GM12864 (cell line): ENCODE measurements at regions not wholly inside any gene's neighbourhood (a gene's known extent, or its start where the extent isn't known, plus 50 kb on each side); places are given as distances from the start of the nearest gene placed in this dataset.

Source experiments
- DNase-seq: peaks from one replicate; pipeline ENCODE4 v3.0.0-alpha.2; 2011; ENCODE audit warnings: low read depth
- H3K4me3 ChIP-seq: 2 replicates; pipeline ENCODE4 v1.5.1; 2011; ENCODE audit warnings: mild to moderate bottlenecking, low read depth, low read length, control low read depth
- TF ChIP-seq, protein P1 (sequence below): IDR thresholded peaks from 2 replicates; pipeline ENCODE4 v1.5.1; 2011; ENCODE audit warnings: low read depth, mild to moderate bottlenecking, moderate library complexity, low read length, control low read depth, inconsistent platforms; ENCODE audit errors: missing control alignments

DNA sequence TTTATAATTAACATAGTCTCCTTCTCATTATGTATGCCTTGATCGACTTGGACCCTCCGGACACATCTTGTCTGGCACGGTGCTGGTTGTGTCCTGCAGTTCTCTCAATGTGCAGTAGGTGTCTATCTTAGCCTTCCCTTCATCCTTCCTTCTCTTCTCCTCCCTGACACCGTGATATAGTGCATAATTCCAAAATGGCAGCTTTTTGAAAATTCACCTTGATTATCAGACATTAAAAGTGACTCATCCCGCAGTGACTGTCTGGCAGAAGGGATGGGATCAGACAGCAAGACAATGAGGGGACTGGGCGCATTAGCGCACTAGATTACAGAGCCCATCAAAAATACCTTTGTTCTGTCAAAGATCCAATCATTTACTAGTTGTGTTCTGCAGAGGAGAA is 70.0 kb upstream of the PMFBP1 start:
- TF ChIP-seq, protein P1, sequence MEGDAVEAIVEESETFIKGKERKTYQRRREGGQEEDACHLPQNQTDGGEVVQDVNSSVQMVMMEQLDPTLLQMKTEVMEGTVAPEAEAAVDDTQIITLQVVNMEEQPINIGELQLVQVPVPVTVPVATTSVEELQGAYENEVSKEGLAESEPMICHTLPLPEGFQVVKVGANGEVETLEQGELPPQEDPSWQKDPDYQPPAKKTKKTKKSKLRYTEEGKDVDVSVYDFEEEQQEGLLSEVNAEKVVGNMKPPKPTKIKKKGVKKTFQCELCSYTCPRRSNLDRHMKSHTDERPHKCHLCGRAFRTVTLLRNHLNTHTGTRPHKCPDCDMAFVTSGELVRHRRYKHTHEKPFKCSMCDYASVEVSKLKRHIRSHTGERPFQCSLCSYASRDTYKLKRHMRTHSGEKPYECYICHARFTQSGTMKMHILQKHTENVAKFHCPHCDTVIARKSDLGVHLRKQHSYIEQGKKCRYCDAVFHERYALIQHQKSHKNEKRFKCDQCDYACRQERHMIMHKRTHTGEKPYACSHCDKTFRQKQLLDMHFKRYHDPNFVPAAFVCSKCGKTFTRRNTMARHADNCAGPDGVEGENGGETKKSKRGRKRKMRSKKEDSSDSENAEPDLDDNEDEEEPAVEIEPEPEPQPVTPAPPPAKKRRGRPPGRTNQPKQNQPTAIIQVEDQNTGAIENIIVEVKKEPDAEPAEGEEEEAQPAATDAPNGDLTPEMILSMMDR = peak; percentile 68
- no peak for DNase-seq
- no peak overlapping the region for H3K4me3 ChIP-seq

DNA sequence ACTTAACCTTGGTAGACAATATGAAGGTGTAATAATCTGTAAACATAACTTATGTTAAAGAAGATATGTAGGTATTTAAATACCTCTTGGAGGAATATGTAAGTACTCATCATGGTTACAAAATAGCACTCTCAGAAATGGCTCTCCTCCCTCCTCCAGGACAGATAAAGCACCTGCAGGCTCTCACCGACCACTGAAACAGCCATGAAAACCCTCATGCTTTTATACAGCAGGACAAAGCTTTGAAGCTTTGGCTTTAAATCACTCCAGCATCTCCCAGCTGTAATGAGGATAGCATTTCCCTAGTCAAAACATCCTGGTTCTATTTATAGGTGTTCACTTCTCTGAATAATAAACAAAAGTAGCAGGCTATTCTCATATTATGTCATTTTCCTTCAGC is 69.1 kb upstream of the PMFBP1 start:
- DNase-seq = no peak
- no peak overlapping the region for H3K4me3 ChIP-seq
- TF ChIP-seq, protein P1 = no peak

DNA sequence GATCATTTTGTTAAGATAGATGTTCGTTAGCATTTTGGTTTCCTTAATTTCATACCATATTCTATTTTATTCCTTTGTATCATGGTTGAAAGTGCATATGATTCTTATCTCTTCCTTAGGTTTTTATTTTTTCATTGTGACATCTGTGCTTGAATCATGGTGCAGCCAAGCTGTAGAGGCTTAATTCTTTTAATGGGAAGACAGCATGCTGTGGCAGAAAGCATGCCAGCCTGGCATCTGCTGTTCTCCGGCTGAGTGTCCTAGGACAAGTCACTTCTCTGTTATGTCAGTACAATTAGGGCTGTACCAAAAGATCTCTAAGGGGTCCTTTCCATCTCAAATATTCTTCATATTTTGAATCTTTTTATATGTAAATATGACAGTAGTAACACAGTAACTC is 68.5 kb upstream of the PMFBP1 start:
- no peak for DNase-seq
- no peak overlapping the region for H3K4me3 ChIP-seq
- TF ChIP-seq, protein P1 = no peak

DNA sequence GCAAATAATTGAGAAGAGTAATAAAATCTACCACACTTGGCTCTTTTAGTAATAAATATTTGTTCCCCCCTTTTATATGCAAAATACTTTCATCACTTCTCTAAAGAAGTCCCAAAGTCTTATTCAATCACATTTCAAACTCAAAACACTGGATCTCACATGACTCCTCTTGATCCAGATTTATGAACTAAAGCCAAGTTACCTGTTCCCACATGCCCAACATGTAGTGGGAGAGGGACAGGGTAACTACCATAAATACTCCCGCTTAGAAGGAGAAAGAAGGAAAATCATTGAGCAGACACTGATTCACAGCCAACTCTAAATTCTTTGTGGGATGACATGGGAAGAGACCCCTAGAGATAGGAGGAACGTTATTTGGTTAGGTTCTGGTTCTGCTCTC is 64.9 kb upstream of the PMFBP1 start:
- no peak overlapping the region for H3K4me3 ChIP-seq
- TF ChIP-seq, protein P1 = no peak
- DNase-seq = no peak

DNA sequence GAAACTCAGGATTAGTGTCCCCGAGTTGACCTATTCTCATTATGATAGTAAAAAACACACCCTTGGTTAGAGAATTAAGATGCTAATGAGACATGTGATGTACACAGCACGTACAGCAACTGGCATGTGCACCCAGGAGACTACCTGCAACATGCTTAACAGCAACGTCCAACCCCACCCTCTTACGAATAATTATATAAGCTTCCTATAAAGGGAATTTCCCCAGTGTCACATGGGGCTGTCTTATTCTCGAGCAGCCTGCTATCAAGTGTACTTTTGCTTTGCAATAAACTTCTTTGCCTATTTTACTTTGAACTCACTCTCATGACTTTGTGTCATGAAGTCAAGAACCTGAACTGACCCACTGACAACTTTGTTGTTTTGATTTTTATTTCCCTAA is 62.4 kb upstream of the PMFBP1 start:
- TF ChIP-seq, protein P1 = no peak
- no peak overlapping the region for H3K4me3 ChIP-seq
- no peak for DNase-seq

DNA sequence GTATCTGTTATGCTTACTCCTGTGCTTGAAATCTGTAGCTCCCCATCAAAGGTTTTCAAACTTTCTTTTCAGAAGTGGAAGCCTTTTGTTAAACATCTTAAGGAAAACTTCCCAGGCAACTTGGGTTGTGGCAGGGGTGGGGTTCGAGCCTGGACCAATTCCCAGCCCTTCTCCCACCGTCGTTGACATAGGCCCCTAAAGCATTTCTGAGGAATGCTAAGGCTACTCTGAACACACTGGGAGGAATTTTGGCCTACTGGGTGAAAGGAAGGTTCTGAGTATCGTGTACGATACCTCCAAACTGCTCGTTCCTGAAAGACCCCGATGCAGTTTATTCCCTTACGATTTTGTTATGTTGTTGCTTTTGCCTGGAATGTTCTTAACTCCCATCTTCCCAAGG is 56.1 kb upstream of the PMFBP1 start:
- no peak overlapping the region for H3K4me3 ChIP-seq
- DNase-seq = no peak
- TF ChIP-seq, protein P1 = no peak

DNA sequence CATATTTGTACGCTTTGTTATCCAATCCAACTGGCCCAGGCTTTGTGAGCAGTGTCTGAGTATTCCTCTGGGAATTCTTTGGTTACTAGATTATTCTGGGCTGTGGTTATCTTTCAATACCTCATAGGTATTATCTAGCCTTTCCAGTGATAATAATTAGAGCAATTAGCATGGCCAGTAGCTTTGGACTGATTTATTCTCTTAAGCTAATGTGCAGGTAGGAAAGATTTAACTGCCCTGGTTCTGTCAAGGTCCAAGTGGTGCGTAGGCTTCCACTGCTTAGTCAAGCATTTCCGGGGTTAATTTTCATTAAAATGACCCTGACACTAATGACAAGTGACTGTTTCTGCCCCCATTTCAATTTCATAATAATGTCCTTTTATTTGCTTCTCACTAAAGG is 54.2 kb upstream of the PMFBP1 start:
- TF ChIP-seq, protein P1 = no peak
- no peak overlapping the region for H3K4me3 ChIP-seq
- DNase-seq = no peak
